Neural cell (in vitro differentiated cells): ENCODE measurements at regions not wholly inside any gene's neighbourhood (a gene's known extent, or its start where the extent isn't known, plus 50 kb on each side); places are given as distances from the start of the nearest gene placed in this dataset.

Source experiments
- H2AFZ ChIP-seq: fragments of 200-600, 300-800 bp; sonication (generic), shearing (Covaris generic); 2 replicates; pipeline ENCODE4 v1.6.0; 2014; ENCODE audit warnings: low read depth, mild to moderate bottlenecking, antibody characterized with exemption, low read length, moderate library complexity
- H3F3A ChIP-seq: fragments of 200-600 bp; shearing (Covaris generic); 2 replicates; pipeline ENCODE4 v1.6.1; 2016; ENCODE audit warnings: mild to moderate bottlenecking, moderate library complexity, mixed read lengths, antibody characterized with exemption, low read length; ENCODE audit not compliant: insufficient read depth, poor library complexity, severe bottlenecking
- H3K27ac ChIP-seq: fragments of 200-600, 300-800 bp; sonication (generic), shearing (Covaris generic); 2 replicates; pipeline ENCODE4 v1.5.1; 2014; ENCODE audit warnings: mild to moderate bottlenecking, low read length, moderate library complexity
- H3K27me3 ChIP-seq: fragments of 300-800, 200-600 bp; sonication (generic), shearing (Covaris generic); 2 replicates; pipeline ENCODE4 v1.6.0; 2014; ENCODE audit warnings: mild to moderate bottlenecking, low read depth, low read length, moderate library complexity; ENCODE audit not compliant: insufficient read depth
- H3K36me3 ChIP-seq: fragments of 300-800, 200-600 bp; sonication (generic), shearing (Covaris generic); 2 replicates; pipeline ENCODE4 v1.5.1; 2014; ENCODE audit warnings: mild to moderate bottlenecking, antibody characterized with exemption, low read length, moderate library complexity; ENCODE audit not compliant: insufficient read depth
- H3K4me2 ChIP-seq: fragments of 300-800, 200-600 bp; sonication (generic), shearing (Covaris generic); 2 replicates; pipeline ENCODE4 v1.6.0; 2014; ENCODE audit warnings: mild to moderate bottlenecking, low read length
- H3K4me3 ChIP-seq: fragments of 300-800, 200-600 bp; sonication (generic), shearing (Covaris generic); 2 replicates; pipeline ENCODE4 v1.5.1; 2014; ENCODE audit warnings: mild to moderate bottlenecking, low read length, moderate library complexity
- H3K79me2 ChIP-seq: fragments of 200-600 bp; shearing (Covaris generic); replicated peaks from 2 replicates; pipeline ENCODE4 v1.6.0; 2014; ENCODE audit warnings: mild to moderate bottlenecking, low read length, moderate library complexity; ENCODE audit not compliant: insufficient read depth
- H3K9ac ChIP-seq: fragments of 300-800, 200-600 bp; sonication (generic), shearing (Covaris generic); 2 replicates; pipeline ENCODE4 v1.6.1; 2016; ENCODE audit warnings: mild to moderate bottlenecking, low read length, mixed read lengths
- H3K9me2 ChIP-seq: fragments of 200-600 bp; shearing (Covaris generic); 2 replicates; pipeline ENCODE4 v1.6.1; 2016; ENCODE audit warnings: mild to moderate bottlenecking, low read length, mixed read lengths; ENCODE audit not compliant: insufficient read depth
- H3K9me3 ChIP-seq: fragments of 200-600, 300-800 bp; sonication (generic), shearing (Covaris generic); 2 replicates; pipeline ENCODE4 v1.6.1; 2016; ENCODE audit warnings: mild to moderate bottlenecking, mixed run types, low read length, moderate library complexity, mixed read lengths
- H4K20me1 ChIP-seq: fragments of 200-600 bp; shearing (Covaris generic); 2 replicates; pipeline ENCODE4 v1.6.1; 2016; ENCODE audit warnings: mild to moderate bottlenecking, mixed run types; ENCODE audit not compliant: insufficient read depth
- EP300 ChIP-seq: fragments of 450-650 bp; conservative IDR thresholded peaks from 2 replicates; pipeline ENCODE4 v1.6.1; 2014; ENCODE audit warnings: antibody characterized with exemption, mild to moderate bottlenecking, moderate library complexity; ENCODE audit not compliant: poor library complexity, severe bottlenecking
- EZH2 ChIP-seq: fragments of 200-600, 300-800 bp; shearing (Covaris generic), sonication (generic); IDR thresholded peaks from 2 replicates; pipeline ENCODE4 v1.6.1; 2014; ENCODE audit warnings: antibody characterized with exemption, low read length, borderline replicate concordance, mild to moderate bottlenecking; ENCODE audit not compliant: insufficient read depth, poor library complexity, severe bottlenecking
- MXI1 ChIP-seq: fragments of 450-650 bp; conservative IDR thresholded peaks from 2 replicates; pipeline ENCODE4 v1.6.1; 2014; ENCODE audit warnings: antibody characterized with exemption, mild to moderate bottlenecking; ENCODE audit not compliant: poor library complexity, severe bottlenecking
- POLR2AphosphoS5 ChIP-seq: IDR thresholded peaks from 2 replicates; pipeline ENCODE4 v1.6.1; 2012
- RAD21 ChIP-seq: fragments of 450-650 bp; conservative IDR thresholded peaks from 2 replicates; pipeline ENCODE4 v1.6.1; 2014; ENCODE audit warnings: antibody characterized with exemption, mild to moderate bottlenecking, moderate library complexity
- REST ChIP-seq: IDR thresholded peaks from 2 replicates; pipeline ENCODE4 v1.6.1; 2012; ENCODE audit warnings: borderline replicate concordance
- SMC3 ChIP-seq: fragments of 450-650 bp; conservative IDR thresholded peaks from 2 replicates; pipeline ENCODE4 v1.6.1; 2014; ENCODE audit warnings: antibody characterized with exemption, mild to moderate bottlenecking, moderate library complexity; ENCODE audit not compliant: poor library complexity
- TAF1 ChIP-seq: IDR thresholded peaks from 2 replicates; pipeline ENCODE4 v1.6.1; 2012; ENCODE audit warnings: low read depth
- TF ChIP-seq, protein P1 (sequence below): fragments of 450-650 bp; IDR thresholded peaks from 2 replicates; pipeline ENCODE4 v1.5.1; 2014; ENCODE audit warnings: antibody characterized with exemption, mild to moderate bottlenecking, moderate library complexity; ENCODE audit not compliant: poor library complexity, severe bottlenecking

DNA sequence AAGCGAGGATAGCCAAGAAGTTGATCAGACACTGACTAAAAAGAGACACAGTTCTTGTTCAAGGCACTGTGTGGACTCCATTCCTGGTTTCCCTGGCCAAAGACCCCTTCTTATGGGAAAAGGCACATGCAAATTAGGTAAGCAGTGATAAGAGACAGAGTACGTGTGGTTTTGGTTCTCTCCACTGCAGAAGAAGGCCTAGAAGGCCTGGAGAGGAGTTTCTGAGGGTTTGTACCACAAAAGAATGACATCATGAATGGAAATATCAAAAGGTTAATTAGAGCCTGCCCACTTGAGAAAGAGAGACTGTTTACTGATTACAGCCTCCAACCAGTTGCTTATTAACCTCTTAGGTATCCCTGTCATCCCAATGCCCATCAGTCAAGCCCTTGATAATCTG lies 137.5 kb downstream of the ZNF365 start:
- Histone ChIP-seq H2AFZ (no peak overlapping the region), H3K79me2 (no peaks in the 10 kb centered on the region), H3K27ac (no peak overlapping the region), H3F3A (no peaks in the 10 kb centered on the region), H3K36me3 (no peaks in the 10 kb centered on the region), H3K27me3 (no peaks in the 10 kb centered on the region), H3K4me2 (no peak overlapping the region), H3K9me2 (no peaks in the 10 kb centered on the region), H3K9me3 (no peaks in the 10 kb centered on the region), H3K9ac (no peak overlapping the region), H3K4me3 (no peak overlapping the region), H4K20me1 (no peaks in the 10 kb centered on the region)
- TF ChIP-seq POLR2AphosphoS5, result no peak
- TF ChIP-seq, protein P1, sequence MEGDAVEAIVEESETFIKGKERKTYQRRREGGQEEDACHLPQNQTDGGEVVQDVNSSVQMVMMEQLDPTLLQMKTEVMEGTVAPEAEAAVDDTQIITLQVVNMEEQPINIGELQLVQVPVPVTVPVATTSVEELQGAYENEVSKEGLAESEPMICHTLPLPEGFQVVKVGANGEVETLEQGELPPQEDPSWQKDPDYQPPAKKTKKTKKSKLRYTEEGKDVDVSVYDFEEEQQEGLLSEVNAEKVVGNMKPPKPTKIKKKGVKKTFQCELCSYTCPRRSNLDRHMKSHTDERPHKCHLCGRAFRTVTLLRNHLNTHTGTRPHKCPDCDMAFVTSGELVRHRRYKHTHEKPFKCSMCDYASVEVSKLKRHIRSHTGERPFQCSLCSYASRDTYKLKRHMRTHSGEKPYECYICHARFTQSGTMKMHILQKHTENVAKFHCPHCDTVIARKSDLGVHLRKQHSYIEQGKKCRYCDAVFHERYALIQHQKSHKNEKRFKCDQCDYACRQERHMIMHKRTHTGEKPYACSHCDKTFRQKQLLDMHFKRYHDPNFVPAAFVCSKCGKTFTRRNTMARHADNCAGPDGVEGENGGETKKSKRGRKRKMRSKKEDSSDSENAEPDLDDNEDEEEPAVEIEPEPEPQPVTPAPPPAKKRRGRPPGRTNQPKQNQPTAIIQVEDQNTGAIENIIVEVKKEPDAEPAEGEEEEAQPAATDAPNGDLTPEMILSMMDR, result no peak
- no peak for TF ChIP-seq EP300
- TF ChIP-seq SMC3, result no peak
- TF ChIP-seq MXI1, result no peak
- TF ChIP-seq TAF1, result no peak
- TF ChIP-seq EZH2, result no peak
- TF ChIP-seq REST, result no peak
- TF ChIP-seq RAD21, result no peak

DNA sequence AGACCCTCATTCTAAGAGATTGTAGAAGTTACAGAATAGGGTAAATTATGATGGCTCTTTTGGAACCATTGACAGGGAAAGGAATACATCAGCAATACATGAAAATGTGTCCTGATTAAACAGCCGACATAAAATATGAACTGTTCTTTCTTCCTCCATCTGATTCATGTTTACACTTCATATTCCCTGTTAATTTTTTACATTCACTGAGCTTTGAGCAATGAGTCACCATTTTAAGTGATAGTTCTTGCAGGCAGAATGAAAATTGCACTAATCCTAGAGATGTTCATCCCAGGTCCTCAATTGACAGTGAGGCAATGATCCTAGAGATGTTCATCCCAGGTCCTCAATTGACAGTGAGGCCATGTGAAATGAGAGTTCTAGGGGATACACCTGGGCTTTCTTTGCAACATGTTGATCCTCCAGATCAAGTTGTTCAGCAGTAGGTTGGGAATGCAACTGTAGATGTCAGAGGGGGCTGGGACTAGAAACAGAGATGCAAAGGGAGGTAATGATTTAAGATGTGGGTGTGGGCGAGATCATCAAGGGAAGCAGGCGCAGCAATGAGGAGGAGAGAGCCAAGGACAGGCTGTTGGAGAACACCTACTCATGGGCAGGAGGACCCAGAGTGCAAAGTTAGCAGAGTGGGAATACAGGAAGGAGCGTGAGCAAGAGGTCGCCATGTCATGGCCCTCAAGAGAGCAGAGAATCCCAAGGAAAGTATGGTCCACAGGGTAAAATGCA lies 138.7 kb downstream of the ZNF365 start:
- H3K27me3 ChIP-seq, result no peaks in the 10 kb centered on the region
- no peak overlapping the region for H3K27ac ChIP-seq
- no peaks in the 10 kb centered on the region for H3F3A ChIP-seq

More for the DNA sequence above, 138.7 kb downstream of the ZNF365 start:
- no peaks in the 10 kb centered on the region for H3K9me3 ChIP-seq
- H3K79me2 ChIP-seq, result no peaks in the 10 kb centered on the region
- H2AFZ ChIP-seq, result no peak overlapping the region
- H3K9me2 ChIP-seq, result no peaks in the 10 kb centered on the region
- H3K9ac ChIP-seq, result no peak overlapping the region
- TF ChIP-seq EZH2 (no peak), SMC3 (no peak), TAF1 (no peak), REST (no peak), RAD21 (no peak), EP300 (no peak), POLR2AphosphoS5 (no peak), MXI1 (no peak)
- TF ChIP-seq, protein P1, result no peak
- H3K36me3 ChIP-seq, result no peaks in the 10 kb centered on the region
- H4K20me1 ChIP-seq, result no peaks in the 10 kb centered on the region
- H3K4me2 ChIP-seq, result no peak overlapping the region
- H3K4me3 ChIP-seq, result no peak overlapping the region
